T-cell (primary cell): ENCODE measurements at regions not wholly inside any gene's neighbourhood (a gene's known extent, or its start where the extent isn't known, plus 50 kb on each side); places are given as distances from the start of the nearest gene placed in this dataset.
"Not testable (repeated sequence)": the region's sequence is repeated elsewhere in the genome, so short reads cannot be mapped to it uniquely, and the experiment has no call there.

Experiments
- ATAC-seq, 4 experiments: fragments of 200-7000 bp in 3 of 4; fragments of 150-1000 bp in 1 of 4; cut with Tn5 transposase; replicated peaks in 1 of 4; 1 replicate in 3 of 4; 2 replicates in 1 of 4; pipeline ENCODE4 v1.10.0; 2021; ENCODE audit warnings: moderate library complexity in 3 of 4, mild to moderate bottlenecking in 2 of 4, moderate number of reproducible peaks in 1 of 4
- CTCF ChIA-PET, 2 donors: fragments of 300-600 bp; sonication (Branson Sonifier 250); formaldehyde crosslinking; loops; one replicate each; lab custom pipeline; 2022; ENCODE audit warnings: antibody characterized with exemption in 2 of 2; lab: Charles Lee
- POLR2A ChIA-PET, 2 donors: fragments of 300-600 bp; sonication (Branson Sonifier 250); formaldehyde crosslinking; loops; one replicate each; lab custom pipeline; 2022; ENCODE audit warnings: antibody characterized with exemption in 2 of 2; lab: Charles Lee
- DNase-seq, 35 experiments: peaks; one replicate each; pipeline versions ENCODE4 v3.0.0 to v3.0.0-alpha.2; 2013 to 2023
- H3K27ac ChIP-seq: one replicate; pipeline ENCODE4 v1.5.1; 2013; ENCODE audit warnings: low read length
- H3K27me3 ChIP-seq, 2 experiments: replicated peaks in 1 of 2; 1 replicate in 1 of 2; 2 replicates in 1 of 2; pipeline versions ENCODE4 v1.6.1 to v1.7.0; 2013; ENCODE audit warnings: low read length in 1 of 2, mixed read lengths in 1 of 2; ENCODE audit not compliant: control insufficient read depth in 2 of 2, insufficient read depth in 2 of 2; ENCODE audit errors: extremely low read depth in 1 of 2
- H3K36me3 ChIP-seq, 2 donors: 1 replicate in 1 of 2; 2 replicates in 1 of 2; pipeline versions ENCODE4 v1.6.1 to v1.7.0; 2013; ENCODE audit warnings: low read length in 1 of 2; ENCODE audit not compliant: control insufficient read depth in 2 of 2, insufficient read depth in 1 of 2; ENCODE audit errors: extremely low read depth in 1 of 2
- H3K4me1 ChIP-seq, 2 experiments: 1 replicate in 1 of 2; 2 replicates in 1 of 2; pipeline versions ENCODE4 v1.6.1 to v1.7.0; 2013; ENCODE audit warnings: low read length in 2 of 2, mixed read lengths in 1 of 2; ENCODE audit not compliant: insufficient read depth in 2 of 2, control insufficient read depth in 1 of 2; ENCODE audit errors: extremely low read depth in 1 of 2
- H3K4me3 ChIP-seq, 2 donors: 1 replicate in 1 of 2; 2 replicates in 1 of 2; pipeline versions ENCODE4 v1.5.1 to v1.7.0; 2013; ENCODE audit warnings: mild to moderate bottlenecking in 2 of 2, low read length in 1 of 2, moderate library complexity in 1 of 2; ENCODE audit not compliant: control insufficient read depth in 1 of 2; ENCODE audit errors: extremely low read depth in 1 of 2
- H3K9me3 ChIP-seq: 2 replicates; pipeline ENCODE4 v1.7.0; 2013
- H3K27ac Mint-ChIP-seq, 2 donors: one replicate each; pipeline ENCODE4 v1.8.0; 2020 to 2021; ENCODE audit warnings: mild to moderate bottlenecking in 2 of 2, mixed read lengths in 2 of 2
- H3K27me3 Mint-ChIP-seq, 2 donors: one replicate each; pipeline ENCODE4 v1.8.0; 2021 to 2022; ENCODE audit warnings: mixed read lengths in 2 of 2
- H3K36me3 Mint-ChIP-seq: one replicate; pipeline ENCODE4 v1.8.0; 2021; ENCODE audit warnings: mixed read lengths
- H3K4me1 Mint-ChIP-seq, 3 donors: one replicate each; pipeline ENCODE4 v1.8.0; 2020 to 2022; ENCODE audit warnings: mixed read lengths in 3 of 3, mild to moderate bottlenecking in 1 of 3
- H3K4me3 Mint-ChIP-seq, 3 donors: one replicate each; pipeline ENCODE4 v1.8.0; 2020 to 2022; ENCODE audit warnings: mild to moderate bottlenecking in 3 of 3, mixed read lengths in 3 of 3, moderate library complexity in 3 of 3
- H3K9me3 Mint-ChIP-seq, 3 donors: one replicate each; pipeline ENCODE4 v1.8.0; 2020 to 2022; ENCODE audit warnings: mixed read lengths in 3 of 3
- WGBS: methylation state at CpG from one replicate; pipeline ENCODE4 v1.1.5; 2013; ENCODE audit warnings: missing lambda C conversion rate; ENCODE audit not compliant: insufficient coverage; 5-methylcytosine and 5-hydroxymethylcytosine counted together

GRCh38 chr12:131520553-131520952 lies 190.3 kb upstream of the SFSWAP start:
- DNase-seq, H3K27ac ChIP-seq, H3K4me1 Mint-ChIP-seq, H3K27ac Mint-ChIP-seq, H3K36me3 Mint-ChIP-seq, POLR2A ChIA-PET, H3K4me3 Mint-ChIP-seq, CTCF ChIA-PET, H3K9me3 ChIP-seq, H3K27me3 ChIP-seq, H3K36me3 ChIP-seq, H3K27me3 Mint-ChIP-seq, ATAC-seq, H3K4me3 ChIP-seq, H3K4me1 ChIP-seq: not testable (repeated sequence)
- WGBS = 72% methylated on average over 2 of the region's 8 CpGs
- peaks cover 8 to 23% (median 12%) of the 10 kb centered on the region in 3 donors for H3K9me3 Mint-ChIP-seq

DNA sequence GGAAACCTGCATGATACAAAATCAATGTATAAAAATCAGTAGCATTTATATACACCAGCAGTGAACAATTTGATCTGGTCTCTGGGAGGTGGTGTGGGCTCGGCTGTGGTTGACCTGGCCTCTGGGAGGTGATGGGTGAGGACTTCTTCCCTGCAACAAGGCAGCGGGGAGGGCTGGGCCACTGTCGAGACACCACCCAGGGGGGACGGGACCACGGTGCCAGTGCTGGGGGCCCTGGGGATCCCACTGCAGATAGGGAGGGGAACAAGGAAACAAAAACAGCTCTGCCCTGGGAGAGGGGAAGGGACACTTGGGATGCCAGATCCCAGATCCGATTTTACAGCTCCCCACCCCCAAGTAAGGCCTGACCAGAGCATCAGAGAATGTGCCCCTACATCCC lies 189.6 kb upstream of the SFSWAP start:
- H3K27me3 ChIP-seq = peaks cover 0 to 1% of the 10 kb centered on the region in 2 experiments
- CTCF ChIA-PET = no interaction called here
- WGBS = 75% methylated on average over 1 of the region's 6 CpGs

GRCh38 chr12:131525795-131526508 lies 184.9 kb upstream of the SFSWAP start:
- Mint-ChIP-seq H3K36me3 (no peaks in the 10 kb centered on the region), H3K27ac (no peak overlapping the region), H3K9me3 (no peaks in the 10 kb centered on the region), H3K4me1 (peaks cover 0 to 10% (median 6%) of the 10 kb centered on the region in 3 donors), H3K27me3 (no peaks in the 10 kb centered on the region), H3K4me3 (no peak overlapping the region)
- Histone ChIP-seq H3K36me3 (no peaks in the 10 kb centered on the region), H3K9me3 (no peaks in the 10 kb centered on the region), H3K27ac (no peak overlapping the region), H3K27me3 (peaks cover 0 to 4% of the 10 kb centered on the region in 2 experiments), H3K4me1 (peaks cover 0 to 8% of the 10 kb centered on the region in 2 experiments), H3K4me3 (no peak overlapping the region)
- WGBS = 87% methylated on average over 15 of the region's 23 CpGs
- CTCF ChIA-PET = no interaction called here
- ATAC-seq = no peak
- POLR2A ChIA-PET = no interaction called here
- no peak for DNase-seq

More for the DNA sequence above, 189.6 kb upstream of the SFSWAP start:
- ATAC-seq (no peak), DNase-seq (no peak)
- Histone ChIP-seq H3K27ac (no peak overlapping the region), H3K4me1 (no peaks in the 10 kb centered on the region), H3K36me3 (no peaks in the 10 kb centered on the region), H3K4me3 (no peak overlapping the region), H3K9me3 (no peaks in the 10 kb centered on the region)
- H3K27me3 Mint-ChIP-seq = peaks cover 0 to 2% of the 10 kb centered on the region in 2 donors
- POLR2A ChIA-PET = no interaction called here
- no peak overlapping the region for H3K4me3 Mint-ChIP-seq
- H3K36me3 Mint-ChIP-seq = no peaks in the 10 kb centered on the region
- no peaks in the 10 kb centered on the region for H3K4me1 Mint-ChIP-seq
- H3K27ac Mint-ChIP-seq = no peak overlapping the region
- H3K9me3 Mint-ChIP-seq = peaks cover 4 to 16% (median 6%) of the 10 kb centered on the region in 3 donors

DNA sequence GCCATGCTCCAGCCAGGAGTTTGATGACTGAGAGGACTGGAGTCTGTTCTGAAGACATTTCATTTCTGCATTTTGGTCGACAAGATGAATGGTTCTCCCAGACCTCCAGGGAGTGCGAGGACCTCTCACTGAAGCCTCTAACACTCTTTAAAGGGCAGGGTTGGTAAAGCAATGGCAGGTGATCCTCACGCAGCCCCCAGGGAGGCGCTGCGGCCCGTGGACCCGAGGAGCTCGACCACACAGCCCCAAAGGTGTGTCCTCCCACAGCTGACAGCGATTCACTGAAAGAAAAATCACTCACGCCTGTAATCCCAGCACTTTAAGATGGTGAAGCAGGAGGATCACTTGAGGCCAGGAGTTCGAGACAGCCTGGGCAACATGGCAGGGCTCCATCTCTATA lies 183.8 kb upstream of the SFSWAP start:
- H3K4me3 ChIP-seq = no peak overlapping the region
- ChIA-PET CTCF (interaction anchor here in 1 of 2 donors (0.6 kb wide), 1 partner anchor 9 kb away, joined by 3 read pairs; no protein-coding TSS in a partner anchor), POLR2A (no interaction called here)
- no peaks in the 10 kb centered on the region for H3K9me3 Mint-ChIP-seq
- H3K4me1 Mint-ChIP-seq = peaks cover 0 to 20% (median 6%) of the 10 kb centered on the region in 3 donors
- H3K9me3 ChIP-seq = no peaks in the 10 kb centered on the region
- WGBS = 30% methylated on average over 2 of the region's 11 CpGs
- DNase-seq = no peak
- no peaks in the 10 kb centered on the region for H3K36me3 ChIP-seq
- H3K27ac ChIP-seq = no peak overlapping the region
- no peak overlapping the region for H3K27ac Mint-ChIP-seq
- H3K4me1 ChIP-seq = peaks cover 0 to 8% of the 10 kb centered on the region in 2 experiments
- peaks cover 3 to 6% of the 10 kb centered on the region in 2 donors for H3K27me3 Mint-ChIP-seq
- no peaks in the 10 kb centered on the region for H3K36me3 Mint-ChIP-seq
- no peak overlapping the region for H3K4me3 Mint-ChIP-seq
- no peak for ATAC-seq
- peaks cover 0 to 7% of the 10 kb centered on the region in 2 experiments for H3K27me3 ChIP-seq

GRCh38 chr12:131527736-131528135 lies 183.2 kb upstream of the SFSWAP start:
- H3K4me1 ChIP-seq = peaks cover 0 to 8% of the 10 kb centered on the region in 2 experiments
- no peaks in the 10 kb centered on the region for H3K9me3 ChIP-seq
- Mint-ChIP-seq H3K4me1 (peaks cover 0 to 20% (median 6%) of the 10 kb centered on the region in 3 donors), H3K36me3 (no peaks in the 10 kb centered on the region), H3K4me3 (no peak overlapping the region), H3K9me3 (no peaks in the 10 kb centered on the region), H3K27me3 (peaks cover 3 to 7% of the 10 kb centered on the region in 2 donors), H3K27ac (no peak overlapping the region)
- WGBS = 81% methylated on average over 7 of the region's 9 CpGs
- no peak for ATAC-seq
- H3K27ac ChIP-seq = no peak overlapping the region
- H3K27me3 ChIP-seq = peaks cover 0 to 7% of the 10 kb centered on the region in 2 experiments
- DNase-seq = no peak
- POLR2A ChIA-PET = no interaction called here
- CTCF ChIA-PET = interaction anchor here in 1 of 2 donors (0.6 kb wide), 1 partner anchor 8 kb away, joined by 3 read pairs; no protein-coding TSS in a partner anchor
- no peaks in the 10 kb centered on the region for H3K36me3 ChIP-seq
- no peak overlapping the region for H3K4me3 ChIP-seq

DNA sequence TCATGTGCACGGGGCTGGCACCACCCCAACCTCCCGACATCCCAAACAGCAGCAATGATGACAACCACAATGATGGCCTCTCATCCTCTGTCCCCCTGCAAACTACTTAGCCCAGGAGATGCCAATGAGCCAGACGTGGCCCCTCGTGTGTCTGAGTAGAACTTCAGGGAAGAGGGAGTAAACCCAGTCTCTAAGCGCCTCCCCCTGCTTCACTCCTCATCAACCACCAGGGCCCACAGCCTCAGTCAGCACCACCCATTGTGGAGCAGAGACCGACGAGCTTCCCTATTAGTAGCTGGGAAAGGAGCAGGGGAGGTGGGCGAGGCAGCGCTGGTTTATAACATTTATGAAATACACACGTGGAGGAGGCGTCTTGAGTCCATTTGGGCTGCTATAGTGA lies 182.7 kb upstream of the SFSWAP start:
- H3K4me3 ChIP-seq = no peak overlapping the region
- WGBS = 82% methylated on average over 6 of the region's 11 CpGs
- Mint-ChIP-seq H3K36me3 (no peaks in the 10 kb centered on the region), H3K4me3 (no peak overlapping the region), H3K4me1 (peaks cover 0 to 20% (median 6%) of the 10 kb centered on the region in 3 donors), H3K27me3 (peaks cover 4 to 7% of the 10 kb centered on the region in 2 donors), H3K9me3 (no peaks in the 10 kb centered on the region), H3K27ac (no peak overlapping the region)
- peaks cover 0 to 8% of the 10 kb centered on the region in 2 experiments for H3K4me1 ChIP-seq
- CTCF ChIA-PET = no interaction called here
- ATAC-seq (no peak), DNase-seq (no peak)
- H3K36me3 ChIP-seq = no peaks in the 10 kb centered on the region
- no peaks in the 10 kb centered on the region for H3K9me3 ChIP-seq
- H3K27me3 ChIP-seq = peaks cover 0 to 7% of the 10 kb centered on the region in 2 experiments
- POLR2A ChIA-PET = no interaction called here
- H3K27ac ChIP-seq = no peak overlapping the region
